NCI-H526 (cell line): ENCODE measurements at regions not wholly inside any gene's neighbourhood (a gene's known extent, or its start where the extent isn't known, plus 50 kb on each side); places are given as distances from the start of the nearest gene placed in this dataset.
"Not testable (repeated sequence)": the region's sequence is repeated elsewhere in the genome, so short reads cannot be mapped to it uniquely, and the experiment has no call there.

Experiments used
- DNase-seq, 2 experiments: peaks; one replicate each; lab custom pipeline; 2025; lab: John Stamatoyannopoulos, UW

- DNase-seq, result no peak
Measured at GRCh38 chr10:2246747-2247146, 509.4 kb upstream of the ADARB2 start.

GRCh38 chr10:2245580-2245979 lies 508.3 kb upstream of the ADARB2 start:
- no peak for DNase-seq

- no peak for DNase-seq
Measured at GRCh38 chr10:2244471-2244870, 507.1 kb upstream of the ADARB2 start.

DNA sequence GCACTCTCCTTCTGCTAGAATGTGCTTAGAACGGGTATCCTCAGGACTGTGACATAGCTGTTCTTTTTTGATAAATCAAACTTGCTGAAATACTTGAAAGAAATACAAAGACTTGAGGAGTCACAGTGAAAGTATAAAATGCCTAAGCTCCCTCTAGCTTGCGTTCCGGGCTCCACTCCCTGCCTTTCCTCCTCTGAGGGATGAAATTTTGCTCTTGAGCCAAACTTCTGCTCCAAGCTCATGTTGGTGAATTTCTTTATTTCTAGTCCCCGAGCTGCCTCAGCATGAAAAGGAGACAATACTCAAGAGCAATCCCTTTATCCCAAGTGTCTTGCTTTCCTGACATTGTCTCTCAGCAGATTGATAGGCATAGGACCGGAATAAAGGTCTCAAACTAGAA lies 499.6 kb upstream of the ADARB2 start:
- DNase-seq, result no peak

GRCh38 chr10:2232479-2232878 lies 495.2 kb upstream of the ADARB2 start:
- DNase-seq, result no peak

- no peak for DNase-seq
Measured at GRCh38 chr10:2230478-2230877, 493.2 kb upstream of the ADARB2 start.

GRCh38 chr10:2228320-2228901 lies 491.1 kb upstream of the ADARB2 start:
- DNase-seq, result no peak

DNA sequence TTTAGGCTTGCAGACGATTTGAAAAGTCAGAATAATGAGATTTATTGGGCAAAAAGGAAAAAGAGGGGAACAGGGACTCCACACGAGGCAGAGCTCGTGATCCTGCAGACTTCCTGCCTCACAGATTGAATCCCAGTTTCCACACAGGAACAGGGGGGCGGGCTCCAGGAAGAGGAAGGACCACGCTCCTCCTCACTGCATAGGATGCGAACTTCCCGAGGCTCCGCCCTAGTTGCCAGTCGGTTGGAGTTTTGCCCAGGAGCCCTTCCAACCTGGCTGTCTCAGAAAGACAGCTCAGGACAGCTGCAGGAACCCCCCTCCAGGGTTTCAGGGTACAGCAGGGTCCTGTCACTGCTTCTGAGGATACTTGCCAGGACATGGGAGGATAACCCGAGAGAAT lies 488.3 kb upstream of the ADARB2 start:
- no peak for DNase-seq

- no peak for DNase-seq
Measured at GRCh38 chr10:2223548-2224320, 486.4 kb upstream of the ADARB2 start.

- no peak for DNase-seq
Measured at GRCh38 chr10:2222631-2223030, 485.3 kb upstream of the ADARB2 start.

DNA sequence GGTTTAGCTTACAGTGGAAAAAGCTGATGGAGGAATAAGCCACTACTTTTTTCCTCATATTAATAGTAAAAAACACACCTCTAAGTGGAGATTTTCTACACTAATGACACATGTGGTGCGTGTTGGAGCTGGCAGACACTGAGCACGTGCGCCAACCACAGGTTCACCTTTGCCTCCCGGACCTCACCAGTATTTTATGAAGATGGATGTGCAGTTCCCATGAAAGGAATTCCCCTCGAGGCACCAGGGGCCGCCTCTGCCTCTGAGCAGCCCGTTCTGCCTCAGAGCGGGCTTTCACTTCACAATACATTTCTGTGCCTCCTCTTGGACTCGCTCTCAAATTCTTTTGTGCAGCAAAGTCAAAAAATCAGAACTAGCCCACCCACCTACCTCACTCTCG lies 477.5 kb upstream of the ADARB2 start:
- DNase-seq, result no peak

DNA sequence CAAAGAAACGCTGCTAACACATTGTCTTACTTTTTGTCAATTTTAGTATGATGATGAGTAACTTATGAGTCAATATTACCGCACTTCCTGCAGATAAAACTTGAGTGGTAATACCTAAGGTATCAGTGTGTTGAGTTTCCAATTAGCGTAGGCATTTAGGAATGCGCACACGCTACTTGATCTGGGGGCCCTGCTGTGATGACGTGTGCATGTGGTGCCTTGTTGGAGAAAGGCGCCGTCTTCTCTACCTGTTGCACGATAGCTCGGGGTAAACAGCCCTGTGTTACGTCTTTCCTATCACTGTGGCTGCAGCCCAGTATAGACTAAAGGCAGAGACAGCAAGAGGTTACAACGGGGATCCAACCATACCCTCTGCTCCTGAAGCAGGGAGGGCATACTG lies 476.8 kb upstream of the ADARB2 start:
- DNase-seq, result no peak

GRCh38 chr10:2212244-2212834 lies 475.0 kb upstream of the ADARB2 start:
- DNase-seq, result no peak

DNA sequence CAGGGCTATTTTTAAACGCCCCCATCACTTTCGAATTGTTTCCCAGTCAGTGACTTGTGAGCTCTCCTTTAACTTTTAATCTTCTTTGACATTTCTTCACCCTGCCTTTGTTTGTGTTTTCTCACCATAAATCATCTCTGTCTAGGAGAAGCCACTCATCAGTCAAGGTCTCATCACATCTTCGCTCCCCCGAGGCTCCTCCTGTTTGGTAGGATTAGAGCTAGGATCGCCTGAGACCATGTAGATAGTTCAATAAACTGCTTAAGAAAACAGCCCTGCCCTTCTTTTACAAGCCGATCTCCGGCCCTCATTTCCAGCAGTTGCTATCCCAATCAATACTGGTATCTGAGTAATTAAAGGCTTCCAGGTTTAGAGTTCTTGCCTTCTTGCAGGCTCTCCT lies 472.8 kb upstream of the ADARB2 start:
- DNase-seq, result no peak

DNA sequence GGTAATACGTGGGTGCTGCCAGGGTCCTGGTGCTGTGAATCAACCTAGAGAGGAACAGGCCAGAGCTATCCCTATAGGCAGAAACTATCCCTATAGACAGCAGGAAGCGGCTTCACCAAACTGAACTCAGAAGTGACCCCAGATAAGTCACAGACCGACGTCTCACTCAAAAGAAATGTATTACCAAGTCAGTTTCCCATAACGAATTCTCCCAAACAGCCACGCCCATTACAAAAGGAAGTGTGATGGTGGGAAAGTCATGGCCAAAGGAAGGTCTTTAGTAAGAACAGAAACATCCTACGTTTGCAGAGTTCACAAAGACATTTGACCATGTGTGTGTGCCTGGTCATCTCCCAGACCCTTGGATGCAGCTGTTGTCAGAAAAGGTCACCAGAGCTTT lies 470.8 kb upstream of the ADARB2 start:
- no peak for DNase-seq

- no peak for DNase-seq
Measured at GRCh38 chr10:2207246-2207922, 470.1 kb upstream of the ADARB2 start.

GRCh38 chr10:2205406-2205805 lies 468.1 kb upstream of the ADARB2 start:
- no peak for DNase-seq

GRCh38 chr10:2202401-2202800 lies 465.1 kb upstream of the ADARB2 start:
- DNase-seq, result no peak

DNA sequence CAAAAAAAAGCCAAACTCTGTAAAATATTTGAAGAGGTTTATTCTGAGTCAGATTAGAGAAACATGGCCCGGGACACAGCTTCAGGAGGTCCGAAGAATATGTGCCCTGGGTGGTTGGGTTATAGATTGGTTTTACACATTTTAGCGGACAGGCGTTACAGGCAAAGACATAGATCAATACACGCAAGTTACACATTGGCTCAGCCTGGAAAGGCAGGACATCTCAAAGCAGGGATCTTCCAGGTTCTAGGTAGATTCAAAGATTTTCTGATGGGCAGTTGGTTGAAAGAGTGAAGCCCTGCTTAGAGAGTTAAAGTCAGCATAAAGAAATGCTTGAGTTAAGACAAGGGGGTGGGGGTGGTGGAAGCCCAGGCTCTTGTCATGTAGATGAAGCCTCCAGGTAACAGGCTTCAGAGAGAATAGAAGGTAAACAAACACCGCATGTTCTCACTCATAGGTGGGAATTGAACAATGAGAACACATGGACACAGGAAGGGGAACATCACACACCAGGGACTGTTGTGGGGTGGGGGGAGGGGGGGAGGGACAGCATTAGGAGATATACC lies 464.3 kb upstream of the ADARB2 start:
- no peak for DNase-seq

- DNase-seq, result no peak
Measured at GRCh38 chr10:2197663-2198062, 460.3 kb upstream of the ADARB2 start.

DNA sequence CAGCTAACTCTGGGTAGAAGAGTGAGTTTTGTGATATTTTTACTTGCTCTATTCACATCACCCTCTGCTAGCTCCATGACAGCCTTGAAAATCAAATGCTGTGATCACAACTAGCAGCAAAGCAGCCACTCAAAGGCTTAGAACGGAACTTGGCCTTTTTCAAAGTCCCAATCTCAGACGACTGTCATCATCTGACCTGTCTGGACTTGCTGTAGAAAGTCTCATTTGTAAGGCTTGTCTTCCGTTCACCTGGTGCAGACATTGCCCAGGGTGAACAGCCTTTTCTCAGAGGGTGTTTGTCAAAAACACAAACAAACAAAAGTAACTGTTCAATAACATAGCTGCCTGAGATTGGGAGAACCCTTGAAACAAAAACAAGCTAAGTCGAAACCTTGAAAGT lies 458.9 kb upstream of the ADARB2 start:
- DNase-seq, result no peak

DNA sequence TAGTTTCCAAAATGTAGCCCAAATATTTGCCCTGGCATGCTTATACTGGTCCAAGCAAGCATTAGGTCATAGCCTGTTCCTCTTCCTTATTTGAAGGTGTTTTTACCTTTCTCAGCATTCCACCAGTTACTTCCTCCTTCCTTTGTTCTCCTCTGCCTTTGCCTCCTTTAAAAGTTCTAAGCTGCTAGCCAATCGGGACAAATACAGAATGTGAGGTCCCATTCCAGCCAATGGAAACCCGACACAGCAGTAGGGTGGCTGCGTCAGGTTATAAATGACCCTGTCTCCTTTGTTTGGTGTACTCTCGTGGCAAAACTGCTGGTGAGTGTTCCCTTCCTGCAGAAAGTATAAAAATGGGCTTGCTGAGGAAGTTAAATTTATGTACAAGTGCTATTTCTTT lies 452.0 kb upstream of the ADARB2 start:
- not testable (repeated sequence) for DNase-seq

GRCh38 chr10:2188371-2188770 lies 451.0 kb upstream of the ADARB2 start:
- no peak for DNase-seq
